ENCODE measurements at regions not wholly inside any gene's neighbourhood (a gene's known extent, or its start where the extent isn't known, plus 50 kb on each side); places are given as distances from the start of the nearest gene placed in this dataset.

GRCh38 chr4:140247237-140247636, 93.3 kb upstream of the MAML3 start:
- H3K27ac ChIP-seq: no peak overlapping the region
- H3K4me1 ChIP-seq (ENCODE audit: low read depth, poor library complexity, severe bottlenecking): peaks cover 52% of the 10 kb centered on the region
- no peaks in the 10 kb centered on the region for H3K36me3 ChIP-seq (ENCODE audit: insufficient read depth)
- H3K4me3 ChIP-seq (IDR thresholded peaks at IDR 0.05; ENCODE audit: insufficient read depth, low read depth, low read length): no peak overlapping the region
- H3K79me2 ChIP-seq (ENCODE audit: insufficient read depth, low read depth): no peaks in the 10 kb centered on the region
- H2AFZ ChIP-seq (ENCODE audit: low read depth): no peak overlapping the region
- H3K27me3 ChIP-seq (ENCODE audit: insufficient read depth, low read depth): no peaks in the 10 kb centered on the region
- no peak for TF ChIP-seq CTCF (conservative IDR thresholded peaks at IDR 0.05; ENCODE audit: low read depth, low read length)
- no peaks in the 10 kb centered on the region for H4K20me1 ChIP-seq (ENCODE audit: insufficient read depth)
- H3K4me2 ChIP-seq: no peak overlapping the region
- H3K9ac ChIP-seq: no peak overlapping the region

- no peaks in the 10 kb centered on the region for H3K36me3 ChIP-seq (ENCODE audit: insufficient read depth)
- H3K4me1 ChIP-seq (ENCODE audit: low read depth, poor library complexity, severe bottlenecking): peaks cover 55% of the 10 kb centered on the region
- H3K9ac ChIP-seq: no peak overlapping the region
Measured at GRCh38 chr4:140246216-140246615, 92.2 kb upstream of the MAML3 start.

GRCh38 chr4:140244328-140244727, 90.3 kb upstream of the MAML3 start:
- H3K4me1 ChIP-seq (ENCODE audit: low read depth, poor library complexity, severe bottlenecking): peaks cover 62% of the 10 kb centered on the region
- H2AFZ ChIP-seq (ENCODE audit: low read depth): 0 out of 2 replicates have a peak overlapping the region, but pooled peaks have one; percentile 60
- peak overlapping the region; percentile 70; the same call in 1 of the 2 replicates for H3K27ac ChIP-seq
- H3K79me2 ChIP-seq (ENCODE audit: insufficient read depth, low read depth): no peaks in the 10 kb centered on the region
- no peaks in the 10 kb centered on the region for H3K27me3 ChIP-seq (ENCODE audit: insufficient read depth, low read depth)
- H3K9ac ChIP-seq: no peak overlapping the region
- H3K36me3 ChIP-seq (ENCODE audit: insufficient read depth): no peaks in the 10 kb centered on the region
- no peak overlapping the region for H3K4me3 ChIP-seq (IDR thresholded peaks at IDR 0.05; ENCODE audit: insufficient read depth, low read depth, low read length)
- TF ChIP-seq CTCF (conservative IDR thresholded peaks at IDR 0.05; ENCODE audit: low read depth, low read length): no peak
- H3K4me2 ChIP-seq: no peak overlapping the region
- no peaks in the 10 kb centered on the region for H4K20me1 ChIP-seq (ENCODE audit: insufficient read depth)

More at GRCh38 chr4:140246216-140246615, 92.2 kb upstream of the MAML3 start:
- no peaks in the 10 kb centered on the region for H3K27me3 ChIP-seq (ENCODE audit: insufficient read depth, low read depth)
- no peaks in the 10 kb centered on the region for H3K79me2 ChIP-seq (ENCODE audit: insufficient read depth, low read depth)
- H3K4me2 ChIP-seq: no peak overlapping the region
- H3K27ac ChIP-seq: no peak overlapping the region
- H4K20me1 ChIP-seq (ENCODE audit: insufficient read depth): no peaks in the 10 kb centered on the region
- no peak overlapping the region for H3K4me3 ChIP-seq (IDR thresholded peaks at IDR 0.05; ENCODE audit: insufficient read depth, low read depth, low read length)
- no peak overlapping the region for H2AFZ ChIP-seq (ENCODE audit: low read depth)
- no peak for TF ChIP-seq CTCF (conservative IDR thresholded peaks at IDR 0.05; ENCODE audit: low read depth, low read length)

- H2AFZ ChIP-seq (ENCODE audit: low read depth): peak overlapping the region; percentile 60
Measured at GRCh38 chr4:140243278-140243753, 89.3 kb upstream of the MAML3 start.

More at GRCh38 chr4:140243278-140243753, 89.3 kb upstream of the MAML3 start:
- Histone ChIP-seq H3K4me1 (ENCODE audit: low read depth, poor library complexity, severe bottlenecking) (peaks cover 64% of the 10 kb centered on the region), H4K20me1 (ENCODE audit: insufficient read depth) (no peaks in the 10 kb centered on the region), H3K36me3 (ENCODE audit: insufficient read depth) (no peaks in the 10 kb centered on the region), H3K27ac (peak overlapping the region; percentile 70), H3K9ac (peak overlapping the region; percentile 34; the same call in 1 of the 2 replicates), H3K4me2 (peak overlapping the region; percentile 61), H3K27me3 (ENCODE audit: insufficient read depth, low read depth) (no peaks in the 10 kb centered on the region), H3K4me3 (IDR thresholded peaks at IDR 0.05; ENCODE audit: insufficient read depth, low read depth, low read length) (no peak overlapping the region), H3K79me2 (ENCODE audit: insufficient read depth, low read depth) (no peaks in the 10 kb centered on the region)
- TF ChIP-seq CTCF (conservative IDR thresholded peaks at IDR 0.05; ENCODE audit: low read depth, low read length): no peak

Data from KMS-11 (cell line).